Muscle layer of colon (tissue), 2 donors: ENCODE measurements at regions not wholly inside any gene's neighbourhood (a gene's known extent, or its start where the extent isn't known, plus 50 kb on each side); places are given as distances from the start of the nearest gene placed in this dataset.

Experiments
- H3K27ac ChIP-seq: one replicate; pipeline ENCODE4 v1.7.0; 2013; ENCODE audit warnings: low read depth, mild to moderate bottlenecking, low read length, moderate library complexity
- H3K27me3 ChIP-seq, 2 donors: one replicate each; pipeline ENCODE4 v1.7.0; 2013; ENCODE audit warnings: low read length in 2 of 2, mild to moderate bottlenecking in 2 of 2; ENCODE audit not compliant: insufficient read depth in 2 of 2, control insufficient read depth in 1 of 2
- H3K36me3 ChIP-seq: one replicate; pipeline ENCODE4 v1.7.0; 2013; ENCODE audit warnings: mild to moderate bottlenecking, low read length; ENCODE audit not compliant: insufficient read depth
- H3K4me1 ChIP-seq: one replicate; pipeline ENCODE4 v1.7.0; 2013; ENCODE audit warnings: mild to moderate bottlenecking, low read length; ENCODE audit not compliant: insufficient read depth
- H3K4me3 ChIP-seq, 2 donors: one replicate each; pipeline ENCODE4 v1.7.0; 2013; ENCODE audit warnings: low read length in 2 of 2, low read depth in 1 of 2, mild to moderate bottlenecking in 1 of 2, moderate library complexity in 1 of 2
- H3K9ac ChIP-seq: one replicate; pipeline ENCODE4 v1.7.0; 2013; ENCODE audit warnings: low read length
- H3K9me3 ChIP-seq: one replicate; pipeline ENCODE4 v1.7.0; 2013; ENCODE audit warnings: mild to moderate bottlenecking, low read length
- donor health status: abdominal sarcoma.
- donor health status: Adenocarcinoma of cecum.

DNA sequence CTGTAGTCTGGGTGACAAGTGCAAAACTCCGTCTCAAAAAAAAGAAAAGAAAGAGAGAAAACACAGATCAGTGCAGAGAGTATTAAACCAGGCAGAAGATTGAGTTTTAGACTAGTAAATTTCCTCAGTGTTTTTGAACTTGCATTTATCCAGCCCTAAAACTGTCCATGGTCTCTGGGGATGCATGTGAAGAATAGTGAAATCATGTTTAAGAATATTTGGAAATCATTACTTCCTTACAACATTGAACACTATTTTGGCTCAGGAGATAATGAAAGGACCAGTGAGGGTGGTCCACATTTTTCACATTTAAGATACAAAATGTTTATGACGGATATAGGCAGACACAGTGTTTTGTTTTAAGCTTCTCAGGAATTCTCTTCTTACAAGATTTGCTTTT lies 195.8 kb upstream of the RASGEF1B start:
- no peak overlapping the region for H3K9ac ChIP-seq
- H3K4me1 ChIP-seq = no peaks in the 10 kb centered on the region
- no peaks in the 10 kb centered on the region for H3K27me3 ChIP-seq
- no peak overlapping the region for H3K27ac ChIP-seq
- no peaks in the 10 kb centered on the region for H3K36me3 ChIP-seq
- no peaks in the 10 kb centered on the region for H3K9me3 ChIP-seq
- no peak overlapping the region for H3K4me3 ChIP-seq

DNA sequence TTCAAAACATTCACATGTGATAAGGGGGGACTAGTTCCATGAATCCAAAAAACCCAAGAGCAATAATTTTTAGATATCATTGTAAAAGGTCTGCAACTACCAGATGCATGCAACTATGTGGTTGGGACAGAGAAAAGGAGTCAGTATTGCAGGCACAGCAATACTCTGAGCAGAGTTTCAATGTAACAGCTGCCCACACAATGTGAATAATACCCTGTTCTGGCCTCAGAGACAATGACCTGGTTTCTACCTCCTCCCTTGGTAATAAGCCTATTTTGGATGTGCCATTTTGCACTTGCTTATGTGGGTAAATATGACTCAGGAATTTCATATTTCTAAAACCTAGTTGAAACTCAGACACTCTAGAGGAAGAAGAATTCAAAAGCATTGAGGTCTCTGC lies 194.8 kb upstream of the RASGEF1B start:
- H3K27ac ChIP-seq = no peak overlapping the region
- no peaks in the 10 kb centered on the region for H3K4me1 ChIP-seq
- H3K4me3 ChIP-seq = no peak overlapping the region
- H3K9ac ChIP-seq = no peak overlapping the region
- H3K27me3 ChIP-seq = no peaks in the 10 kb centered on the region
- no peaks in the 10 kb centered on the region for H3K9me3 ChIP-seq
- no peaks in the 10 kb centered on the region for H3K36me3 ChIP-seq

DNA sequence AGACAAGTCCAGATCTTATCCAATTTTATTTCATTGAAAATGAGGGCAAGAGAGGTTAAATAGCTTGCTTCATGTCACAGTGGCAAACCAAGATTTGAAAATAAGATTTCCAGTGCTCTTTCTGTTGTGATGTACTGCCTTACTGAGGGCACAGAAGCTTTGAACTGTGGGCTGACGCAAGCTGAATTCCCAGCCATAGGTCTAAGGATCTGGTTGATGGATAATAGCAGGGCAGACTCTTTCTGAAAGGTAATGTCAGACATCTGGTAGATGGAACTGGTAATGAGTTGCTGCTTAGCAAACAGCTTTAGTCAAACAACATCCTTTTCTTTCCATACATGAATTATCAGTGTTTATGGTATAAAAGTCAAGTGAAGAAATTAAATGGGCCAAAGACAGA lies 193.9 kb upstream of the RASGEF1B start:
- no peak overlapping the region for H3K4me3 ChIP-seq
- H3K36me3 ChIP-seq = no peaks in the 10 kb centered on the region
- no peaks in the 10 kb centered on the region for H3K9me3 ChIP-seq
- no peak overlapping the region for H3K9ac ChIP-seq
- H3K27ac ChIP-seq = no peak overlapping the region
- H3K27me3 ChIP-seq = no peaks in the 10 kb centered on the region
- no peaks in the 10 kb centered on the region for H3K4me1 ChIP-seq

DNA sequence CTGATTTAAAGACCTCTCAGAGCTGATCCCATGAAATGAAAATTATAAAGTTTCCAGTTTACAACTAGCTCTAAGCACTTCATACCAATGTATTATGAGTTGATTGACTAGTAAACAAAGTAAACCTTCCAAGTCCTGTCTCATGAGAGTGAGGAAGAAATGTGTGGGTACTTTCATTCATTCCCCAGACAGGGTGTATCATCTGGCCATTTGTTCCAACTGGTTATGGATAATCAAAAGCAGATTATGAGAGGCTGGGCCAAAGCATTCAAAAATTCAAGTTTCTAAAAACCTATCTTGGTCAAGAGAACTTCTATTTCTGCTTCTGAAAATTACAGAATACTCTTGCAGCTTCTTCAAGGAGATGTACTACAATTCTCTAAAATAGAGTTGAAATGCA lies 193.3 kb upstream of the RASGEF1B start:
- Histone ChIP-seq H3K36me3 (no peaks in the 10 kb centered on the region), H3K4me3 (no peak overlapping the region), H3K27me3 (no peaks in the 10 kb centered on the region), H3K9me3 (no peaks in the 10 kb centered on the region), H3K4me1 (no peaks in the 10 kb centered on the region), H3K27ac (no peak overlapping the region), H3K9ac (no peak overlapping the region)

DNA sequence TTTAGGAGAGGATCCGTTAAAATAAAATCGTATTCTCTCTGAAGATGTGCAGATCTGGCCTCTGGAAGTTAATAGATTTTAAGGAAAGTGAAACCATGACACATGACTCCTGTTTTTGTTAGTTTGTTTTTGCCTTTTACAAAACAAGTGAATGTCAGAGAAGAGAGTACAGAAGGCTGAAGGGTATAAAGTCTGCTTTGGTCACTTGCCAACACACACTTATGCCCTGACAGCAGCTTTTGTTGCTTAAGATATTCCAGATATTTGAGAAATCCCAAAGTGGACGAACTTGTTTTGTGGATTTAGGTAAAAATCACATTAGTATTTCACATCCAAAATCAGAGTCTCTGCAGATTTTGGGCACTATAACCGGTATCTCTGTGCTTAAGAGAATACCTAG lies 192.4 kb upstream of the RASGEF1B start:
- Histone ChIP-seq H3K36me3 (no peaks in the 10 kb centered on the region), H3K4me3 (peak overlapping the region in 1 of 2 donors; percentile 9), H3K4me1 (no peaks in the 10 kb centered on the region), H3K9me3 (no peaks in the 10 kb centered on the region), H3K9ac (no peak overlapping the region), H3K27me3 (no peaks in the 10 kb centered on the region), H3K27ac (no peak overlapping the region)

DNA sequence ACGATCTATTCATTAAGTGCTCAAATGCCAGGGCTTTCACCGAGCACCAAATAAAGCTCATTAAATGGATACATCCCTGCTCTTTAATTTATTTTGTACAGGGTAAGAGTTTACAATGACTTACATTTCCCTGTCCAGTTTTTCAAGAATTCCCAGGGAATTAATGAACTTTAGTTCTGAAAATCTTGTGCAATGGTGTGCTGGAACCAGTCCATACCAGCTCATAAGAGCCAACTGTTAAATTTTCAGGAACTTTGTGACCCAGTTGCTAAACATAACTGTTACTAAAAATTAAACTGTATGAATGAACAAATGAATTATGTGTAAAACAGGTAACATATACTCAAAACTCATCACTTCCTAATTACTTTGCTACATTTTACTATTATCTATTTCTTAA lies 191.7 kb upstream of the RASGEF1B start:
- no peaks in the 10 kb centered on the region for H3K9me3 ChIP-seq
- no peaks in the 10 kb centered on the region for H3K4me1 ChIP-seq
- H3K9ac ChIP-seq = no peak overlapping the region
- no peaks in the 10 kb centered on the region for H3K36me3 ChIP-seq
- H3K4me3 ChIP-seq = no peak overlapping the region
- no peak overlapping the region for H3K27ac ChIP-seq
- H3K27me3 ChIP-seq = no peaks in the 10 kb centered on the region

DNA sequence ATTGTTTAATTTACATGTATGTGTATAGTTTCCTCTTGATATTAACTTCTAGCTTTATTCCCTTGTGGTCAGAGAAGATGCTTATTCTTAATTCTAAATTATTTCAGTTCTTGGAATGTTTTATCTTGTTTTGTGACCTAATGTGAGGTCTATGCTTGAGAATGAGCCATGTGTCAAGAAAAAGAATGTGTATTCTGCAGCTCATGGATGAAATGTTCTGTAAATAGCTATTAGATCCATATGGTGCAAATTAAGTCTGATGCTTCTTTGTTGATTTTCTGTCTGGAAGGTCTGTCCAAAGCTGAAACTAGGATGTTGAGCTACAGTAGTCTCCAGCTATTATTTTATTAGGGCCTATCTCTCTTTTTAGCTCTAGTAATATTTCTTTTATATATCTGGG lies 187.3 kb upstream of the RASGEF1B start:
- Histone ChIP-seq H3K9me3 (no peaks in the 10 kb centered on the region), H3K9ac (no peak overlapping the region), H3K4me3 (no peak overlapping the region), H3K4me1 (no peaks in the 10 kb centered on the region), H3K27me3 (no peaks in the 10 kb centered on the region), H3K27ac (no peak overlapping the region), H3K36me3 (no peaks in the 10 kb centered on the region)

DNA sequence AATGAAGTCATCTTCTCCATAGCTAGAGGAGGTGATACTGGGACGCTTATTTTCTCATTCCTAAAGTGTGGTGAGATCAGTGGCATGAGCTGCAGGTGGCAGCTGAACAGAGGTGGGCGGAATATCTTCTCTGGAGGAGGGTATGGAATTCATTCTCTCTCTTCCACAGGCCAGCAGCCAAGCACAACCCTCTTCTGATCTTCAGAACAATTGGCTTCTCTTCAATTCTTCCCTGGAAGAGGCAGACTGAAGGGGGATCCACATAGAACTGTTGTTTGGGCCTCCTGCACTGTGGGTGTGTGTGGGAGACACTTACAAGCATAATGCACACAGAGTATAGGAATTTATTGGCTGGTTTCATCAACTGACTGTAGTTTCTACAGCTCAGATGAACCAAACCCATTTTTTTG lies 180.4 kb upstream of the RASGEF1B start:
- H3K4me1 ChIP-seq = no peaks in the 10 kb centered on the region
- no peaks in the 10 kb centered on the region for H3K9me3 ChIP-seq
- no peak overlapping the region for H3K4me3 ChIP-seq
- H3K27ac ChIP-seq = no peak overlapping the region
- H3K36me3 ChIP-seq = no peaks in the 10 kb centered on the region
- no peaks in the 10 kb centered on the region for H3K27me3 ChIP-seq
- H3K9ac ChIP-seq = no peak overlapping the region

DNA sequence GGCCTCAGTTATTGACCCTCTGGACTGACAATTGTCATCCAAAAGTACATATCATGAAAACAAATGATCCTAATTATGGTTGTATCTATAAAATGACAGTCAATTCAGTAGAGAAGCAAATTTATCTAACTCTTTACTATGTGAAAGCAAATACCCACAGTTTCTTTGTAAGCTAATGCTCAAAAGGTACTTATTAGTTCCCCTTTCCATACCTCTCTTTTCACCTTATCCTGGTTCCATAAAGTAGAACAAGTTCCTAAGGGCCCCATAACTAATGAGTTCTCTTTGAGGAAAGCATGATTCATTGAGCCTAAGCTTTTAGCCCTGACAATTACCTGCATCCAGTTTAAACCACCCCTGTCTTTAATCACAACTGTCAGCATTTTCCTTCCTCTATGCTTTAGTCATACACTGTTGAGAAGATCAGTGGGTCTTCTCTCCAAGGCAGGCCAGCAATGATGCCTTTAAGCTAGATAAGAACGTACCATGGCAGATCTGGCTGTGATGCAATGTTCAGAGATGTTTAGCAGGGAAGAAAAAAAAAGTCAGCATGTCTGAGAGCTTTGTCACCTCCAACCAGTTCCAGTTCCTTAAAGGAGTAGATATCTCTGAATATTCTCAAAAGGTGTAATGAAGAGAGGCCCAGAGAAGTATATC lies 179.7 kb upstream of the RASGEF1B start:
- Histone ChIP-seq H3K36me3 (no peaks in the 10 kb centered on the region), H3K9ac (no peak overlapping the region), H3K27ac (no peak overlapping the region), H3K9me3 (no peaks in the 10 kb centered on the region), H3K4me3 (no peak overlapping the region), H3K4me1 (no peaks in the 10 kb centered on the region), H3K27me3 (no peaks in the 10 kb centered on the region)

DNA sequence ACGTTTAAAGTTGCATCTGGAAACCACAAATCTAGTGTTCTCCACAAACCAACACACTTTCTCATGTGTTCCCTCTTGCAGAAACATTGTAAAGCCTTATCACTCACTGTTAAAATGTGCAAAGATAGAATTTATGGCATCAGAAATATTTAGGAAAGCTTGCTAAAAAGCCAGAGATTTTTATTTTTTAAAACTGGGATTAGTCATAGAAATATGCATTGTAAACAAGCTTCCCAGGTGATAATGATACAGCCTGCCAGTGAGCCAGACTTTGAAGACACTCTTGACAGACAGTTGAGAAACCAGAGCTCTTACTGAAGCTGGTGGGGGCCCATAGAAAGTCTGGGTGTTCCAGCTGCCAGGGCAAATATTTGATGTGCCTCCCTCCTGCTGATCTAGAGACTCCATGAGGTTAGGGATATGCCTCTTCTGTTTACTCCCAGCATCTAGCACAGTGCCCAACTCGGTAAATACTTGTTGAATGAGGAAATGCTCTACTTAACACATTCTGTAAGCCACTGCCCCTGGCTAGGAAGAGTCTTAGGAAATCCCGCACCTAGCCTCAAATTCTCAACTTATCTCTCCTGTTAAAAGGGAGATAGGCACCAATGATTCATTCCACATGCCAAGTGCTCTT lies 179.0 kb upstream of the RASGEF1B start:
- Histone ChIP-seq H3K9me3 (no peaks in the 10 kb centered on the region), H3K4me3 (no peak overlapping the region), H3K27ac (no peak overlapping the region)

DNA sequence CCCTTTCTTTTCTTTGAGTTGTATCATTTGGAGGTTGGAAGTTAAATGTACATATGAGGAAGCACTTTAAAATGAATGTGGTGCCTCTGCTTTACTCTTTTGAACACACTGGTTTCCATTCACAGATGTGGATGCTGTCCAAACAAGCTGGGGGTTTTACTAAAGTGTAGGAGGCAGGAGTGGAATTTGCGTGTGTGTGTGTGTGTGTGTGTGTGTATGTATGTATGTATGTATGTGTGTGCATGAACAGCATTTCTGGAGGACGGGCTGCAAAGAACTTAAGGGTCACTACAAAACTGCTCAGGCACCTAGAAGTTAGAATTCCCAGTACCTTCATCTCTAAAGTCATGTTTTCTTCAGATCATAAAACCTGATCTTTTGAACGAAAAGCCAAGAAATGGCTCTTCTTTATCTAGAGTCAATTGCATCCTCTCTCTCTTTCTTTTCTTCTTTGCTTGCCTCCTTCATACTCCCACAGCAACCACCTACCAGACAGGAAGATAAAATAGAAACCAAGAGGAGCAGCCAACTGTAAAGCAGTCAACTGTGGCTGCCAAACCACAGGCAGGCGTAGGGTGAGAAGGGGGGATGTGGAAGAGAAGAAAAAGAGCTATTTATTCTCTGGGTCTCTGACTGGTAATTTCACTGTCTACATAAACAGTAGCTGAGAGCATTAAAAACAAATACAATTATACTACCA lies 177.0 kb upstream of the RASGEF1B start:
- Histone ChIP-seq H3K4me3 (no peak overlapping the region), H3K9ac (no peak overlapping the region), H3K36me3 (no peaks in the 10 kb centered on the region), H3K4me1 (no peaks in the 10 kb centered on the region), H3K9me3 (no peaks in the 10 kb centered on the region), H3K27ac (no peak overlapping the region), H3K27me3 (no peaks in the 10 kb centered on the region)

More for the DNA sequence above, 179.0 kb upstream of the RASGEF1B start:
- Histone ChIP-seq H3K9ac (no peak overlapping the region), H3K27me3 (no peaks in the 10 kb centered on the region), H3K4me1 (no peaks in the 10 kb centered on the region), H3K36me3 (no peaks in the 10 kb centered on the region)
